ENCODE measurements at regions not wholly inside any gene's neighbourhood (a gene's known extent, or its start where the extent isn't known, plus 50 kb on each side); places are given as distances from the start of the nearest gene placed in this dataset.

DNA sequence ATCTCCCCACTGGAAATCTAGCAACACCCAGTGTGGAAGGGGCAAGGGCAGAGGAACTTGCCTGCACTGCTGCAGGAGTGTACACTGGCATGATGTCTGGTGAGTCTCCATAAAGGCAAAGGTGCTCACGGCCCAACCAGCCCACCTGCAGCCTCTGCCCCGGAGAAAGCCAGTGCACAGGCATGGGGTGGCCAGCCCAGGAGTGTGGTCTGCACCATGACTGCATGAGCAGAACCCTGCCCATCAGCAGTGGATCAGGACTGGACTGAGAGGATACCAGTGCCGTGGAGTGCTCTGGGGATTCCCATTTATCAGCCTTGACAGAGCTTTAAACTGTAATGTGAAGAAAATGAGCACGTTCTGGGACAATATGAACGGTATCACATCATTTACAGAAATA lies 342.6 kb upstream of the HS6ST1 start:
- no peak for TF ChIP-seq EZH2 (IDR thresholded peaks at IDR 0.05)
- TF ChIP-seq, protein P1, sequence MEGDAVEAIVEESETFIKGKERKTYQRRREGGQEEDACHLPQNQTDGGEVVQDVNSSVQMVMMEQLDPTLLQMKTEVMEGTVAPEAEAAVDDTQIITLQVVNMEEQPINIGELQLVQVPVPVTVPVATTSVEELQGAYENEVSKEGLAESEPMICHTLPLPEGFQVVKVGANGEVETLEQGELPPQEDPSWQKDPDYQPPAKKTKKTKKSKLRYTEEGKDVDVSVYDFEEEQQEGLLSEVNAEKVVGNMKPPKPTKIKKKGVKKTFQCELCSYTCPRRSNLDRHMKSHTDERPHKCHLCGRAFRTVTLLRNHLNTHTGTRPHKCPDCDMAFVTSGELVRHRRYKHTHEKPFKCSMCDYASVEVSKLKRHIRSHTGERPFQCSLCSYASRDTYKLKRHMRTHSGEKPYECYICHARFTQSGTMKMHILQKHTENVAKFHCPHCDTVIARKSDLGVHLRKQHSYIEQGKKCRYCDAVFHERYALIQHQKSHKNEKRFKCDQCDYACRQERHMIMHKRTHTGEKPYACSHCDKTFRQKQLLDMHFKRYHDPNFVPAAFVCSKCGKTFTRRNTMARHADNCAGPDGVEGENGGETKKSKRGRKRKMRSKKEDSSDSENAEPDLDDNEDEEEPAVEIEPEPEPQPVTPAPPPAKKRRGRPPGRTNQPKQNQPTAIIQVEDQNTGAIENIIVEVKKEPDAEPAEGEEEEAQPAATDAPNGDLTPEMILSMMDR (IDR thresholded peaks at IDR 0.05), result no peak
- TF ChIP-seq EZH2phosphoT487 (IDR thresholded peaks at IDR 0.05), result no peak

Measured in neural progenitor cell (in vitro differentiated cells).